ENCODE measurements at regions not wholly inside any gene's neighbourhood (a gene's known extent, or its start where the extent isn't known, plus 50 kb on each side); places are given as distances from the start of the nearest gene placed in this dataset.

- Histone ChIP-seq H3K9me2 (no peaks in the 10 kb centered on the region), H2AFZ (ENCODE audit: low read depth) (no peak overlapping the region), H3K27me3 (ENCODE audit: insufficient read depth) (no peaks in the 10 kb centered on the region), H3K9ac (no peak overlapping the region), H3K36me3 (replicated peaks in 1 of 2; ENCODE audit: control insufficient read depth in 1 of 2, insufficient read depth in 2 of 2, low read length in 1 of 2) (no peaks in the 10 kb centered on the region), H3K4me2 (no peak overlapping the region), H3K9me3 (no peaks in the 10 kb centered on the region), H3K4me3 (ENCODE audit: low read depth in 2 of 2, low read length in 1 of 2) (no peak overlapping the region), H3F3A (replicated peaks; ENCODE audit: insufficient read depth) (no peaks in the 10 kb centered on the region), H3K79me2 (ENCODE audit: insufficient read depth) (no peaks in the 10 kb centered on the region), H3K27ac (ENCODE audit: low read depth in 2 of 2, low read length in 1 of 2) (no peak overlapping the region), H3K4me1 (ENCODE audit: control insufficient read depth in 1 of 2, insufficient read depth in 2 of 2, low read depth in 1 of 2, low read length in 1 of 2) (peaks cover 0 to 51% of the 10 kb centered on the region in 2 experiments; a peak in 1 of 4 replicates), H4K20me1 (ENCODE audit: insufficient read depth) (no peaks in the 10 kb centered on the region)
- ChIA-PET CTCF (interaction anchor here (1.2 kb wide), 1 partner anchor 28 kb away, joined by 3 read pairs; no protein-coding TSS in a partner anchor), POLR2A (no interaction called here)
- DNase-seq: no peak
- no peak for TF ChIP-seq RAD21 (IDR thresholded peaks at IDR 0.05; ENCODE audit: low read length)
- no peak for TF ChIP-seq ELF1 (IDR thresholded peaks at IDR 0.05)
- no peak for TF ChIP-seq RXRA (IDR thresholded peaks at IDR 0.05; ENCODE audit: borderline replicate concordance, low read depth)
- no peak for TF ChIP-seq MXI1 (IDR thresholded peaks at IDR 0.05; ENCODE audit: low read depth, low read length)
- TF ChIP-seq MEF2A (IDR thresholded peaks at IDR 0.05; ENCODE audit: borderline replicate concordance, low read depth): no peak
- TF ChIP-seq, protein P1, sequence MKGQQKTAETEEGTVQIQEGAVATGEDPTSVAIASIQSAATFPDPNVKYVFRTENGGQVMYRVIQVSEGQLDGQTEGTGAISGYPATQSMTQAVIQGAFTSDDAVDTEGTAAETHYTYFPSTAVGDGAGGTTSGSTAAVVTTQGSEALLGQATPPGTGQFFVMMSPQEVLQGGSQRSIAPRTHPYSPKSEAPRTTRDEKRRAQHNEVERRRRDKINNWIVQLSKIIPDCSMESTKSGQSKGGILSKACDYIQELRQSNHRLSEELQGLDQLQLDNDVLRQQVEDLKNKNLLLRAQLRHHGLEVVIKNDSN (IDR thresholded peaks at IDR 0.05; ENCODE audit: borderline replicate concordance, low read depth): no peak
- no peak for TF ChIP-seq FOXM1 (IDR thresholded peaks at IDR 0.05; ENCODE audit: low read depth)
- TF ChIP-seq FOSL2 (IDR thresholded peaks at IDR 0.05; ENCODE audit: borderline replicate concordance, low read depth): no peak
- TF ChIP-seq RFX5 (IDR thresholded peaks at IDR 0.05; ENCODE audit: low read length): no peak
- TF ChIP-seq POLR2AphosphoS5 (IDR thresholded peaks at IDR 0.05; ENCODE audit: low read depth, low read length): no peak
- no peak for TF ChIP-seq TCF12 (IDR thresholded peaks at IDR 0.05)
- TF ChIP-seq, protein P2, sequence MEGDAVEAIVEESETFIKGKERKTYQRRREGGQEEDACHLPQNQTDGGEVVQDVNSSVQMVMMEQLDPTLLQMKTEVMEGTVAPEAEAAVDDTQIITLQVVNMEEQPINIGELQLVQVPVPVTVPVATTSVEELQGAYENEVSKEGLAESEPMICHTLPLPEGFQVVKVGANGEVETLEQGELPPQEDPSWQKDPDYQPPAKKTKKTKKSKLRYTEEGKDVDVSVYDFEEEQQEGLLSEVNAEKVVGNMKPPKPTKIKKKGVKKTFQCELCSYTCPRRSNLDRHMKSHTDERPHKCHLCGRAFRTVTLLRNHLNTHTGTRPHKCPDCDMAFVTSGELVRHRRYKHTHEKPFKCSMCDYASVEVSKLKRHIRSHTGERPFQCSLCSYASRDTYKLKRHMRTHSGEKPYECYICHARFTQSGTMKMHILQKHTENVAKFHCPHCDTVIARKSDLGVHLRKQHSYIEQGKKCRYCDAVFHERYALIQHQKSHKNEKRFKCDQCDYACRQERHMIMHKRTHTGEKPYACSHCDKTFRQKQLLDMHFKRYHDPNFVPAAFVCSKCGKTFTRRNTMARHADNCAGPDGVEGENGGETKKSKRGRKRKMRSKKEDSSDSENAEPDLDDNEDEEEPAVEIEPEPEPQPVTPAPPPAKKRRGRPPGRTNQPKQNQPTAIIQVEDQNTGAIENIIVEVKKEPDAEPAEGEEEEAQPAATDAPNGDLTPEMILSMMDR (IDR thresholded peaks at IDR 0.05): no peak
- TF ChIP-seq CHD2 (IDR thresholded peaks at IDR 0.05; ENCODE audit: low read length, partially characterized antibody): no peak
- TF ChIP-seq SIN3A (IDR thresholded peaks at IDR 0.05; ENCODE audit: borderline replicate concordance, low read depth, low read length): no peak
- no peak for TF ChIP-seq NRF1 (IDR thresholded peaks at IDR 0.05; ENCODE audit: low read depth, low read length)
- TF ChIP-seq NFIC (IDR thresholded peaks at IDR 0.05; ENCODE audit: borderline replicate concordance): no peak
- TF ChIP-seq EP300 (IDR thresholded peaks at IDR 0.05; ENCODE audit: borderline replicate concordance in 1 of 2, low read depth in 1 of 2, low read length in 1 of 2): no peak
- WGBS (ENCODE audit: low lambda C conversion rate): 60% methylated on average over 2 of the region's 9 CpGs
These were observed 90.8 kb upstream of the HS6ST1 start for GRCh38 chr2:128409326-128410034.

All from SK-N-SH (cell line).